NCI-H1092 treated with DMSO at 0.1 percent for 48 hours (cell line): ENCODE measurements at regions not wholly inside any gene's neighbourhood (a gene's known extent, or its start where the extent isn't known, plus 50 kb on each side); places are given as distances from the start of the nearest gene placed in this dataset.
"Not testable (repeated sequence)": the region's sequence is repeated elsewhere in the genome, so short reads cannot be mapped to it uniquely, and the experiment has no call there.

Experiments used
- DNase-seq: peaks from one replicate; lab custom pipeline; 2025; lab: John Stamatoyannopoulos, UW

DNA sequence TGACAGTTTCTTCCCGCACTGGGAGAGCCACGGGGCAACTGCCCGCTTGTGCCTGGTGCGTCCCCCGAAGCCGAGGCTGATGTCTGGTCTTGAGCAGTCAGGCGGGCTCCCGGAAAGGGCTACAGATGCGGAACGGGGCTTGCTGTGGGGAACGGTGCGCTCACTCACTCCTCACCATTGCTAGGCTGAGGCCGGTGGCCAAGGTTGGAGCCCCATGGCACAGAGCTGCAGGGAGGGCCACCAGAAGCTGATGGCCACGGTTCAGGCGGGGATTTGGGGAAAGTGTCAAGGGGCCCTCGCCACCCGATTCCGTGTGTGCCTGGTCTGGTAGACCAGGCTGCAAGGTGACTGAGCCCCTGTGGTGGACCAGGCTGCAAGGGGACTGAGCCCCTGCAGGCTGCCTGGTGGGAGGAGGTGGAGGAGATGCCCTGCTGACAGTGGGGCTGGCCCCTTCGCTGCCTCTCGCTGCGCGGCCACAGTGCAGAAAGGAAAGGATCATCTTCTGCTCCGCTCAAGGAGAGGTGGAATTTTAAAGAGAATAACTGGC is 1315.8 kb downstream of the BRD1 start:
- DNase-seq = no peak

DNA sequence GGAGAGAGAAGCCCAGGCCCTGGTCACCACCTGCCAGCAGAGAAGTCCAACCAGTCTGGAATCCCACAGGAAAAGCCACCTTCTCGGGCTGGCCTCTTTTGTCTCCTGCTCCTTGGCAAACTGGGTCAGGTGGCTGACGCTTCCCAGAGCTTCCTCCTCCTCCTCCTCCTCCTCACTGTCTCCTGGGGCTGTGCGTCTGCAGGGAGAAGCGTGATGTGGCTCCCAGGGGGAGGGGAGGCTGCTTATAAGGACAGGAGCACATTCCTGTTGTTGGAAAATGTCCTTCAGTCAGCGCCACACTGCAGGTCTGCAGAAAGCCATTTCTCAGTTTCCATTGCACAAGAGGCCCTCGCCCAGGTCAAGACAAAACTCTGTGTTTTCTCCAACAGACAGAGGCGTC is 1316.5 kb downstream of the BRD1 start:
- no peak for DNase-seq

DNA sequence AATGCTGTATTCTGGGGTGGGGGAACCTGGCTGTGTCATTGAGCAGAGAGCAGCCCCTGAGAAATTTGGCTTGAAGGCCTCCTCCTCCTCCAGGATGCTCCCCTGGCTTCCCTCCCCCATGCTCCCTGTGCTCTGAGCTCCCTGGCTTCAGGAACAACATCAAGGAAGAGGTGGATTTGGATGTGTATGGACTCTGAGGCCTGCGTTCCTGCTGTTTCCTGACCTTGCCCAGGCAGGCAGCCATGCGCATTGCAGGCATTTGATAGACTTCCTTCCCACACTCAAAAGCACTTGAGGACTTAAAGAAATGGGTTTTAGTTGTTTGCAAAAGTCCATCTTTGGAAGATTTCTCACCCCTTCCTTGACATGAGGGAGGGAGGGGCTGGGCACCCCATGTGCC is 1317.1 kb downstream of the BRD1 start:
- no peak for DNase-seq

DNA sequence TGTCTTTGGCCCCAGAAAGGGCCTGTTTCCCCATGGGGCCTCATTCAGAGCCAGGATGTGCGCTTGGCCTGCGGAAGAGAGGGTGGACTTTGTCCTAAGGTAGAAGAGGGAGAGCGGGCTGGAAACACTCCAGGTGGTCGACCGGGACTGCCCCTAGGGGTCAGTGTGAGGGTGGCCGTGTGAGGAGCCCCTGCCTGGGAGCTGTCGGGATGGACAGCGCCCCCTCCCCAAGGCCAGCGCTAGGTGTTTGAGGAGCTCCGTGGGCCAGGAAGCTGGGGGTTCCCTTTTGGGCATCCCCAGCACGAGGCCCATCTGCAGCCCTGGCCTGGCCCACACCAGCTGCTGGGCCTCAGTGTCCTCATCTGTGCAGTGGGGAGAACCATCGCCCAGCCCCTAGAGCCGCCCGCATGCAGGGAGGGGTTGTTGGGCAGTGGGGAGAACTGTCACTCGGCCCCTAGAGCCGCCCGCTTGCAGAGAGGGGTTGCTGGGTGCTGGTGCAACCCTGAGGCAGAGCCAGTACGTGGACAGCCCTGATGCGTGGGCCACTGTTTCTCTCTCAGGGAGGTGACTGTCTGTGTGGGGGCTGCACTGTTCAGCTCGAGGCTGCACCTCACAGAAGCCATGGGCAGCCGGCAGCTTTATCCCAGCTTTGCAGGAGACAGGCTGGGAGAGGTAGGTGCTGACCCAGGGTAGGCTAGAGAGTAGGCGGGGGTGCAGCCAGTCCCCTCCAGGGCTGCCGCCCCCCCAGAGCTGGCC is 1319.9 kb downstream of the BRD1 start:
- DNase-seq = no peak

DNA sequence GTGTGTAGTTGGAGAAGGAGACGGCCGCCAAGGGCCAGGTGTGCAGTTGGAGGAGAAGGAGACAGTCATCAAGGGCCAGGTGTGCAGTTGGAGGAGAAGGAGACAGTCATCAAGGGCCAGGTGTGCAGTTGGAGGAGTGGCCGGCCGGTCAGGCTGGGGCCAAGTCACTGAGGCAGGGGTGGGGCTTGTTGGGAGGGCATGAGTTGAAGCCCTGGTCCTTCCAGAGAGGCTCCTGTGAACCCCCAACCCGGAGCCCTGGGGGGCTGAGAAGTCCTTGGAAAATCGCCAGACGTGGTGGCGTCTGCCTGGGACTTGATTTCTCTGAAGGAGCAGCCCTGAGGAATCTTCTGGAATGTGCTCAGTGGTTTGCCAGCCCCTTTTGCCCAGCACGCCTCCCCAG is 1320.5 kb downstream of the BRD1 start:
- no peak for DNase-seq

DNA sequence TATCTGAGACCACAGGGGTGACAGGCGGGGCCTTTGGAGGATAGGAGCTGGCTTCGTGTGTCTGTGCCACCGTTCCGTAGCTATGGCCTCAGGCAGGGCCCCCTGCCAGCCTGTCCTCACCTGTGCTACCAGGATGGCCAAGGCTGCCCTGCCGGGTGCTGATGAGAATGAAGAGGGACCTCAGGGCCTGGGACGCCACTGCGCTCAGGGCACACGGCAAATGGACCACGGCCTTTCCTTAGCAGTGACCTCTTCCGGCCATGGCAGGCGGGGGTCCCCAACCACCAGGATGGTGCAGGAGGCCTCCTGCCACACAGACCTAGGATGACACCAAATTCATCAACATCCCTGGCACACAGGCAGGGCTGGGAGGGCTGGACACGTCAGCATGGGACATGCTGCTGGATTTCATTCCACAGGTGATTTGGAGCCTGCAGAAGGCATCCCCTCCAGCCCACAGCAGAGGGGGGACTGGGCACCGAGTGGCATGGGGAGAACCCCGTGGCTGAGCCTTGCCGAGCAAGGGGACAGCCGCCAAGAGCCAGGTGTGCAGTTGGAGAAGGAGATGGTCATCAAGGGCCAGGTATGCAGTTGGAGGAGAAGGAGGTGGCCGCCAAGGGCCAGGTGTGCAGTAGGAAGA is 1321.0 kb downstream of the BRD1 start:
- DNase-seq = no peak

DNA sequence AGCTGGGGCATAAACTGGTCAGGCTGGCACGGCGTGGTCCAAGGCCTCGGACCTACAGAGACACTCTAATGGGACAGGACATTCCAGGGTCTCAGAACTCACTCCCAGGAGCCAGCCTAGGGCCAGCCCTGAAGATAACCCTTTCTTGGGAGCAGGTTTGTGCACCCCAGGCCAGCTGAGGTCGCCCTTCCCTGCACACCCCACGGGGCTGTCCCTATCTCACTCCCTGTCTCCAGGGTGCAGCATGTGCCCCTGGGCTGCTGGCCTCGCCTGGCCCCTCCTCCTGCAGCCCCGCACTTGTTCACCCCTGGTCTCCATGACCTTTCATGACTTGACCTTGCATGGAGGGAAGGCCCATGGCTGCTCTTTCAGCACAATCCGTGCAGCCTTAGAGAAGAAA is 1321.8 kb downstream of the BRD1 start:
- DNase-seq = no peak

DNA sequence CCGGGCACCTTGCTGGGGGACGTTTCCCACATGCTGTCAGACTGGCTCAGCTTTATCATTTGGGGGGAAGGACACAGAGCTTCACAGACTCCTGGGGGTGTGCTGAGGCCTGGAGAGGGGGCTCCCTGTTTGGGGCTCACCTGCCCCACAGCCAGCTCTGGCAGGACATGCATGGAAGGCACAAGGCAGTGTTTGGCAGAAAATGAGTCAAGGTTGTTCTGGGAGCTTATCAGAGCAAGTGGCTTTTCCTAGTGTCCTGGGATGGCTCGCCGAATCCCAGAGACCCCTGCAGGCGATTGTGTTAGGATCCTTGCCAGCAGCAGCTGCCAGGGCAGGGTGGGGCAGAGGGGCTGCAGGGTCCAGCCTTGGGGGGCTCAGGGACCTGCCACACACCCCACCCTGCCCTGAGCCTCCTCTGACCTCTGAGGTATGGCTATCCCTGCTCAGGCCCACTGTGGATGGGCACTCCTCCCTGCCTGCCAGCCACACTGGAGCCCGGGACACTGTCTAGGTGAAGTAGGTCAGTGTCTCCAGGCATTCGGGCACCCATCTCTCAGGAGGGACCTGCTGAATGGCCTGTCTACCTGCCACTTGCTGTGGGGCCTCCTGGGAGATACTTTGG is 1323.0 kb downstream of the BRD1 start:
- no peak for DNase-seq

DNA sequence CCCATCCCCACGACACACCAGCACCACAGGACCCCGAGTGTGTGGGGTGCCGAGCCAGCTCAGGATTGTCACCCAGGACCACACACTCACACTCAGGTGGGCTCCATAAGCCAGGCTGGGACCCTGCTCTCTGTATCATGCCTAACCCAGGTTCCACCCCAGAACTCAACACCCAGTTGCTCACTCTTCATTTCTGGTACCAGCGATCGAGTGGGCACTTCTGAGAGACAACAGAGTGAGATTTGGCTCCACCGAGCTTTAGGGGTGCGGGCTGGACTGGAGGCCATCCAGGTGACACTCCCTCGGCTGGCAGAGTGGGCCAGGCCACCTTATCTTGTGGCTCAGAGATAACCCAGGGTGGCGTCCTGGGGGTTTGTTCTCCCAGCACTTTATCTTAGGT is 1323.8 kb downstream of the BRD1 start:
- no peak for DNase-seq

DNA sequence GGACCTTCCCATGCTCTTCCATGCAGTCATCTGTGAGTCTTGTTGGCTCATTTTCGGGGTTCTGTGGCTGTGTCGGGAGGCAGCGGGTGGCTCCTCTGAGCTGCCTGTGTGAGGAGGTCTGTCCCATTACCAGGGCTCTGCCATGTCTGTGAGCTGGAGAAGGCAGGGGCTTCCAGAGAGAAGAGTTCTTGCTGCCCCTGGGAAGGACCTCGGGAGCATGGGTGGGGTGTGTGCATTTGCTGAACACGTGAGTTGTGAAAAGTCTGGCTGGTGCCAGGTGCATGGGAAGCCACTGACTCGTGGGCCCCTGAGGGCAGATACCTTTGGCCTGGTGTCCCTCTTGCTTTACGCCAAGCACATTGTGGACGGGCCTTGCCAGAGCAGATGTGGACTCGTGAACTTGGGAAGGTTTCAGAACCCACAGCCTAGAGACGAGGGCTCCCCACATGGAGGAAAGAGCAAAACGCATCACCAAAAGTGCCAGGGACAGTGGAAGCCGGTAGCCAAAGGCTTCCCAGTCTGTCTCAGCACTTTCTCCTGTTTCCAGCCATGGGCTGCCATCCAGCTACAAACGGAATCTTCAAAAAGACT is 1324.5 kb downstream of the BRD1 start:
- DNase-seq = no peak

DNA sequence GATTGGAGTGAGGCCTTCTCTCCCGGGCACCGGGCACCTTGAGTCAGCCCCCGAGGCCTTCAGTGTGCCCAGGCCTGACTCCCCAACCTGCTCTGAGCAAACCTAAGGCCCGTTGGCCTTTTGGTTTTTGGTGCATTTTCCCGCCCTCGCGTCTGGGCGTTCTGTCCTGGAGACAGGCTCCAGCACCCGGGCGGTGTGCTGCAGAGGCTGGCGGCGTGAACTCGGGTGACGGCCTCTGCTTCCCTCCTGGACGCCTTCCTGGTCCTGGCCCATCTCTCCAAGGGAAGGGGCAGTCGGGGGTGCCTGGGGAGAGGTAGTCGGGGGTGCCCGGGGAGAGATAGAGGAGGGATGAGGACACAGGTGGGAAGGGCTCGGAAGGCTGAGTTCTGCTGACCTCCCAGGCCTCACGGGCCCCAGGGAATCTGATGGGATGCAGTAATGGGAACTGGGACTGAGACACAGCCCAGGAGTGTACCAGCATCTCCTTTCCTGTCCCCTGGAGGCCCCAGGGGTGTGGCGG is 1326.4 kb downstream of the BRD1 start:
- DNase-seq = no peak

DNA sequence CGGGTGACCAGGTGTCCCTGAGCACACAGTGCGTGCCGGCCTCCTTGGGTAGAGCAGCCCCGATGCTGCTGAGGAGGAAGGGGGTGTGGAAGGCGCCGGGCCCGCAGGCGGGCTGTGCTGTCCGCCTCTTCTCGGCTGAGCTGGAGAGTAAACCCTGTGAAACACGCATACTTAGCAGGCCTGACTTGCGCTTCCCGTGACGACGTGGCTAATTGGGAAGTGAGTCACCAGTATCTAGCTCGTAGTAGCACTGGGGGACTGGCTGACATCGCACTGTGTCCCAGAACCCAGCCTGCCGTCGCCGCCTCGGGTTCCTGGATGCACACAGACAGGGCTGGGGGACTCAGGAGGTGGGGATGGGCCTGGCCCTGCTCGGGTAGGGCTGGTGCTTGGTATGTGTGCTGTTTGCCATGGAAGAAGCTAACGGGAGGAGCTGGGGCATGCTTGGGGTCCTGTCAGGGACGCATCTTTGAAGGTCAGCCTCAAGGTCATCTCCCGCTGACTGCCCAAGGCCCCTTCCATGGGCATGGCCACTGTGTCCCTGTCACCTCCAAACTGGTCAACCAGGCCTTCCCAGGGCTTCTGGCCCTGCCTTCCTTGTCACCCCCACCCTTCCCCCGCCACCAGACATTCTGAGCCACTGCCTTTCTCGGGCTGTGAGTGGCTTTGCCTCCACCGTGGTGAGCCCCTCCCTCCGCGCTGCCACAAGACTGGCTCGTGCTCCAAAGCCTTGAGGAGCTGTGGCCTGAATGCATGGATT is 1327.0 kb downstream of the BRD1 start:
- DNase-seq = no peak

DNA sequence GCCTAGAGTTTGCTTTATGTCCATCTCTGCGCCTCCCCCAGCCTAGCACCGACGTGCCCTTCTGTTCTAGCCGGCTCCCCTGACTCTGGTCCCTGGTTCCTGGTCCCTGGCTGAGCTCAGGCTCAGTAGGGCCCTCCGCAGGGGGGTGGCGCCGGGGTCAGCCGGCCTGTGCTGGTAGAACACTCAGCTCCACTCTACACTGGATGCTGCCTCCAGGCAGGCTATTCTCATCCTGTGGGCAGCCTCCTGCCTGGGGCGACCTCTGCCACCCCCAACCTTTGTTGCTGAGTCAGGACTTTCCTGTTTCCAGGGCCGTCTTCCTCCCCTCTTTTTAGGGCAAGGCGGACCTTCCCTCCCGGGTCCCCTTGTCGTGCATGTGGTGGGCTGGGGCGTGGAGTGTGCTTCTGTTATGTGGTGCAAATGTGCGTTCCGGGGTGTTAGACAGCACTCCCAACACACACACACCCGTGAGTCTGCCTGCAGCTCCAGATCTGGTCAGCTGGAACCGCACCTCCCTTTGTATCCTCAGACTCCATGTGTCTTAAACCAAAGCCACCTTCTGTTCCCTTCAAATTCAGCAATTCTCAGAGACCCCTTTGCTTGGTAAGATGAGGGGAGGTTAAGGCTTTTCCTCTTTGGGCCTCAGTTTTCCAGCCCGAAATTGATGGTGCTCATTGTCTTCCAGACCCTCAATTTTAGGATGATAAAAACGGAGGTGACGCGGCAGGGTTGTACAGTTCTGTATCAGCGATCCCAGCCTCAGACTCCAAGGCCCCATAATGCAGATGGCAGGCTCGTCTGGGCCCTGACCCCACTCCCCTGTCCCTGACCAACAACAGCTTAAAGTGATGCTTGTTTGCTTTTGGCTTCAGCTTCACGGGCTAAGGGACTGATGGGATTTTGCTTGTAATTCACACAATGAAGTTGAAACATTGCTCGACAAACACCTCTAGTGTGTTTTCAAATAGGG is 1327.9 kb downstream of the BRD1 start:
- no peak for DNase-seq

DNA sequence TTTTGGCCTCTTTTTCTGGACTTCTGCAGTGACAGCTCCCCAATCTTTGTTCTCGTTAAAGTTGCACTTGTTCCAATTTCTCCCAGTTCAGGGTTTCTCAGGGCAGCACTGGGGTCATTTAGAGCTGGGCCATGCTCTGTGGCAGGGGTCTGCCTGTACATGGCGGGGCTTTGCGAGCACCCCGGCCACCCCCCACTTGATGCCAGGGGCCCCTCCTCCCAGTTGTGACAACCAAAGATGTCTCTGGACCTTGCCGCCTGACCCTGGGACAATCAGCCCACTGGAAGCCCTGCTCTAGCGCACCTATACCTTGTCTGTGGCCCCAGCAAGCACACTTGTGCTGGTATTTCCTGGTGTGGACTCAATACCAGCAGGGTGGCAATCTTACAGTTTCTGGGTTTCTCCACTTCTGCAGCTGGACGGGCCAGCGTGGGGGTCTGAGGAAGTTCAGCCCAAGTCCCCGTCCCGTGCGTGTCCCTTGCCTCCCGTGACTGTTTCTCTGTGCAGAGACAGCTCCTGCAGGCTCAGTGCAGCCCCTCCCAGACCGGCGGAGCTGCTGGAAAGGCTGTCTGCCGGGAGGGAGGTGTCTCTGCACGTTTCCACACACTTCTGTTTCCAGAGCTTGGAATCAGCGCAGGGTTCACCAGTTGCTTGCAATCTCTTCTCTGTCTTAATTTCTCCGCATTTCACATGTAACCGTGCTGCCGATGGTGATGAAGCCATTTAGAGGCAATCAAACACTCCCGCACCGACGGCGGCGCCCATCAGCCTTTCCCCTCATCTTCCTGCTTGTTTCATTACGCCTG is 1328.9 kb downstream of the BRD1 start:
- no peak for DNase-seq

DNA sequence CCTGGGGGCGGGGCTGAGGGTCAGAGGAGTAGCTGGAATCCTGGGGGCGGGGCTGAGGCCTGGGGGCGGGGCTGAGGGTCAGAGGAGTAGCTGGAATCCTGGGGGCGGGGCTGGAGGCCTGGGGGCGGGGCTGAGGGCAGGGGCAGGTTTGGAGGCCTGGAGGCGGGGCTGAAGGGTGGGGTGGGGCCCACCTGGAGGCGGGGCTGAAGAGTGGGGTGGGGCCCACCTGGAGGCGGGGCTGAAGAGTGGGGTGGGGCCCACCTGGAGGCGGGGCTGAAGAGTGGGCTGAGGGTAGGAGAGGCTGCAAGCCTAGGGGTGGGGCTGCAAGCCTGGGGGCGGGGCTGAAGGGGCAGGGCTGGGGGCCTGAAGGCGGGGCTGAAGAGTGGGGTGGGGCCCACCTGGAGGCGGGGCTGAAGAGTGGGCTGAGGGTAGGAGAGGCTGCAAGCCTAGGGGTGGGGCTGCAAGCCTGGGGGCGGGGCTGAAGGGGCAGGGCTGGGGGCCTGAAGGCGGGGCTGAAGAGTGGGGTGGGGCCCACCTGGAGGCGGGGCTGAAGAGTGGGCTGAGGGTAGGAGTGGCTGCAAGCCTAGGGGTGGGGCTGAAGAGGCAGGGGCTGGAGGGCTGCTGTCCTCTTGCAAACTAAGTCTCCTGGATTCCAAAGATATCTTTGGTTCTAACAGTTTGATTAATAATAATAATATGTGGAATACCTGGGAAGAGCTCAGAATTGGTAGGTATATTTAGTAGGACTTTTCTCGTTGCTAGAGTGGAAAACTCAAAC is 1329.7 kb downstream of the BRD1 start:
- not testable (repeated sequence) for DNase-seq

DNA sequence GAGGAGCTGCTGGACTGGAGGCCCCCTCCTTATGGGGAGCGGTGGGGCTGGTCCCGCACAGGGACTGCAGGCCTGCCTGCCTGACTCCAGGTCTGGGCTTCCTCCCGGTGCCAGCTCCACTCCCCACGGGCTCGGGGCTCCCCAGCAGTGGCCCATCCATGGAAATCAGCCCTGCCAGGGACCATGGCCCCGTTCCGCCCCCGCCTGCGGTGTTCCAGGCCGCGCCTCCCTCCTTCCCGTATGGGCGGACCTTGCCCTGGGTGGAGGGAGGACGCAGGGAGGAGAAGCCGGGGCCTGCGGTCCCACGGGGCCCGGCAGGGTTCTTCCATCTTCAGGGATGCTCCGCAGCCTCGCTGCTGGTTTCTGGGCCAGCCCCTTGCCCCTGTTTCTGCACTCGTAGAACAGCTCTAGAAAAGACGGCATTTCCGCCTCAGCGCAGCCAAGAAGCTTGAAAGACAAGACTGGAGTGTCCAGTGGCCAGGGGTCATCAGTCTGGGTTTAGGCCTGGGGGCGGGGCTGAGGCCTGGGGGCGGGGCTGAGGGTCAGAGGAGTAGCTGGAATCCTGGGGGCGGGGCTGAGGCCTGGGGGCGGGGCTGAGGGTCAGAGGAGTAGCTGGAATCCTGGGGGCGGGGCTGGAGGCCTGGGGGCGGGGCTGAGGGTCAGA is 1330.6 kb downstream of the BRD1 start:
- no peak for DNase-seq

DNA sequence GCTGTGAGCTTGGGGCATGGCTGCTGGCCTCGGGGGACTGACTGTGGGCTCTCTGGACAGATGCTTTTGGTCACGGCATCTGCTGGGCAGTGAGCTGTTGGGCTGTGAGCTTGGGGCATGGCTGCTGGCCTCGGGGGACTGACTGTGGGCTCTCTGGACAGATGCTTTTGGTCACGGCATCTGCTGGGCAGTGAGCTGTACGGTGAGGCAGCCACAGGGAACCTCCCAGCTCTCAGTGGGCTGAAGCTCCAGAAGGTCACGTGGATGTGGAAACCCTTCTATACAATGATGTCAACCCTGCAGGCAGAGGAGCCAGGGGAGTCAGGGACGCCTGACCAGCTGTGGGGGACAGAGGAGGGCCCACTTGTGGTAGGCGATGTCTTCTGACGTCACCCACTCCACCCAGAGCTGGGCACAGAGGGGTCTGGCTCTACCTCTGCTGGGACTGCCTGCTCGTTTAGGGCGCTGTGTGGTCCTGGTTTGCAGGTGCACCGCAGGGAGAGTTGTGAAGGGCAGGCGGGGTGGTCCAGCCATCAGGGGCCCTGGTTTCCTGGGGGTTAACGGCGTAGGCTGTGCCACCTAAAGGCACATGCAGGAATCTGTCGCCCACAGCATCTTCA is 1331.3 kb downstream of the BRD1 start:
- no peak for DNase-seq

DNA sequence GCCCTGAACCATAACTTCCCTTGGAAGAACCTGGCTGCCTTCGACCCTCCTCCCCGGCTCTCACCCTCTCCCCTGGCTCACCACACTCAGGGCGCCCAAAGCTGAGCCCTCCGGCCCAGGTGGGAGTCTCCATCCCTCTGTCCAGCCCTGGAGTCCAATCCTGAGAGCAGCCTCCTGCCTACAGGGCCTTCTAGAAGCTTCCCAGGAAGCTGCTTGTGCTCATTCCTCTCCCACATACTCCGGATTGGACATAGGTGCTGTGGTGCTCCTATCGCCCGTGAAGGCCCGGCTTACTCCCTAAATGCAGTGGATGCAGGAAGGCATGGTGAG is 1332.0 kb downstream of the BRD1 start:
- DNase-seq = no peak
